ENCODE measurements at regions not wholly inside any gene's neighbourhood (a gene's known extent, or its start where the extent isn't known, plus 50 kb on each side); places are given as distances from the start of the nearest gene placed in this dataset.
A peak's percentile ranks its signal among the peaks of the same experiment; 100 is the strongest.
"Not testable (repeated sequence)": the region's sequence is repeated elsewhere in the genome, so short reads cannot be mapped to it uniquely, and the experiment has no call there.

- TF ChIP-seq FOXJ3 (CRISPR knock-in tag; IDR thresholded peaks at IDR 0.05; ENCODE audit: borderline replicate concordance): peak; percentile 94; the same call in 1 of the 2 replicates
- peak; percentile 95 for TF ChIP-seq ATF6 (CRISPR knock-in tag; IDR thresholded peaks at IDR 0.05)
- H3K27ac Mint-ChIP-seq; H3K4me1 Mint-ChIP-seq; H3K4me3 Mint-ChIP-seq; POLR2A ChIA-PET; CTCF ChIA-PET; DNase-seq (ENCODE audit: low spot score); ATAC-seq: not testable (repeated sequence)
- Mint-ChIP-seq H3K36me3 (peaks cover 25% of the 10 kb centered on the region), H3K9me3 (peaks cover 28% of the 10 kb centered on the region), H3K27me3 (ENCODE audit: low read depth) (peaks cover 22% of the 10 kb centered on the region)
Observed at GRCh38 chr16:46387720-46388119, 233.5 kb downstream of the SHCBP1 start.

- Mint-ChIP-seq H3K36me3 (peaks cover 32% of the 10 kb centered on the region), H3K27me3 (ENCODE audit: low read depth) (peaks cover 24% of the 10 kb centered on the region), H3K9me3 (peaks cover 34% of the 10 kb centered on the region)
- H3K27ac Mint-ChIP-seq; CTCF ChIA-PET; ATAC-seq; H3K4me1 Mint-ChIP-seq; DNase-seq (ENCODE audit: low spot score); H3K4me3 Mint-ChIP-seq; POLR2A ChIA-PET: not testable (repeated sequence)
Observed at GRCh38 chr16:46386805-46387620, 234.2 kb downstream of the SHCBP1 start.

GRCh38 chr16:46386110-46386771, 234.9 kb downstream of the SHCBP1 start:
- POLR2A ChIA-PET; H3K4me3 Mint-ChIP-seq; CTCF ChIA-PET; ATAC-seq; H3K27ac Mint-ChIP-seq; H3K4me1 Mint-ChIP-seq; DNase-seq (ENCODE audit: low spot score): not testable (repeated sequence)
- peaks cover 34% of the 10 kb centered on the region for H3K9me3 Mint-ChIP-seq
- H3K27me3 Mint-ChIP-seq (ENCODE audit: low read depth): peaks cover 29% of the 10 kb centered on the region
- peaks cover 40% of the 10 kb centered on the region for H3K36me3 Mint-ChIP-seq

GRCh38 chr16:46384285-46385061, 236.7 kb downstream of the SHCBP1 start:
- ATAC-seq; H3K4me1 Mint-ChIP-seq; CTCF ChIA-PET; H3K4me3 Mint-ChIP-seq; POLR2A ChIA-PET; DNase-seq (ENCODE audit: low spot score); H3K27ac Mint-ChIP-seq: not testable (repeated sequence)
- H3K36me3 Mint-ChIP-seq: peaks cover 41% of the 10 kb centered on the region
- H3K9me3 Mint-ChIP-seq: peaks cover 31% of the 10 kb centered on the region
- peaks cover 29% of the 10 kb centered on the region for H3K27me3 Mint-ChIP-seq (ENCODE audit: low read depth)

GRCh38 chr16:46383581-46383980, 237.6 kb downstream of the SHCBP1 start:
- peaks cover 41% of the 10 kb centered on the region for H3K36me3 Mint-ChIP-seq
- ATAC-seq; POLR2A ChIA-PET; DNase-seq (ENCODE audit: low spot score); H3K4me3 Mint-ChIP-seq; H3K4me1 Mint-ChIP-seq; H3K27ac Mint-ChIP-seq; CTCF ChIA-PET: not testable (repeated sequence)
- peaks cover 31% of the 10 kb centered on the region for H3K9me3 Mint-ChIP-seq
- H3K27me3 Mint-ChIP-seq (ENCODE audit: low read depth): peaks cover 29% of the 10 kb centered on the region

- POLR2A ChIA-PET; DNase-seq (ENCODE audit: low spot score): not testable (repeated sequence)
Observed at GRCh38 chr16:46382791-46383541, 238.2 kb downstream of the SHCBP1 start.

GRCh38 chr16:46382079-46382478, 239.1 kb downstream of the SHCBP1 start:
- ATAC-seq; CTCF ChIA-PET; DNase-seq (ENCODE audit: low spot score); H3K4me3 Mint-ChIP-seq; H3K27ac Mint-ChIP-seq; POLR2A ChIA-PET; H3K4me1 Mint-ChIP-seq: not testable (repeated sequence)
- Mint-ChIP-seq H3K36me3 (peaks cover 32% of the 10 kb centered on the region), H3K9me3 (peaks cover 23% of the 10 kb centered on the region), H3K27me3 (ENCODE audit: low read depth) (peaks cover 20% of the 10 kb centered on the region)

More at GRCh38 chr16:46382791-46383541, 238.2 kb downstream of the SHCBP1 start:
- H3K27ac Mint-ChIP-seq, ATAC-seq, H3K4me1 Mint-ChIP-seq, H3K4me3 Mint-ChIP-seq, CTCF ChIA-PET: not testable (repeated sequence)
- peaks cover 30% of the 10 kb centered on the region for H3K9me3 Mint-ChIP-seq
- peaks cover 28% of the 10 kb centered on the region for H3K27me3 Mint-ChIP-seq (ENCODE audit: low read depth)
- peaks cover 40% of the 10 kb centered on the region for H3K36me3 Mint-ChIP-seq

GRCh38 chr16:46381344-46381743, 239.8 kb downstream of the SHCBP1 start:
- CTCF ChIA-PET; H3K4me3 Mint-ChIP-seq; DNase-seq (ENCODE audit: low spot score); POLR2A ChIA-PET; H3K4me1 Mint-ChIP-seq; ATAC-seq; H3K27ac Mint-ChIP-seq: not testable (repeated sequence)
- H3K27me3 Mint-ChIP-seq (ENCODE audit: low read depth): peaks cover 17% of the 10 kb centered on the region
- H3K9me3 Mint-ChIP-seq: peaks cover 21% of the 10 kb centered on the region
- H3K36me3 Mint-ChIP-seq: peaks cover 28% of the 10 kb centered on the region
